ENCODE measurements at regions not wholly inside any gene's neighbourhood (a gene's known extent, or its start where the extent isn't known, plus 50 kb on each side); places are given as distances from the start of the nearest gene placed in this dataset.

- TF ChIP-seq, protein P1, sequence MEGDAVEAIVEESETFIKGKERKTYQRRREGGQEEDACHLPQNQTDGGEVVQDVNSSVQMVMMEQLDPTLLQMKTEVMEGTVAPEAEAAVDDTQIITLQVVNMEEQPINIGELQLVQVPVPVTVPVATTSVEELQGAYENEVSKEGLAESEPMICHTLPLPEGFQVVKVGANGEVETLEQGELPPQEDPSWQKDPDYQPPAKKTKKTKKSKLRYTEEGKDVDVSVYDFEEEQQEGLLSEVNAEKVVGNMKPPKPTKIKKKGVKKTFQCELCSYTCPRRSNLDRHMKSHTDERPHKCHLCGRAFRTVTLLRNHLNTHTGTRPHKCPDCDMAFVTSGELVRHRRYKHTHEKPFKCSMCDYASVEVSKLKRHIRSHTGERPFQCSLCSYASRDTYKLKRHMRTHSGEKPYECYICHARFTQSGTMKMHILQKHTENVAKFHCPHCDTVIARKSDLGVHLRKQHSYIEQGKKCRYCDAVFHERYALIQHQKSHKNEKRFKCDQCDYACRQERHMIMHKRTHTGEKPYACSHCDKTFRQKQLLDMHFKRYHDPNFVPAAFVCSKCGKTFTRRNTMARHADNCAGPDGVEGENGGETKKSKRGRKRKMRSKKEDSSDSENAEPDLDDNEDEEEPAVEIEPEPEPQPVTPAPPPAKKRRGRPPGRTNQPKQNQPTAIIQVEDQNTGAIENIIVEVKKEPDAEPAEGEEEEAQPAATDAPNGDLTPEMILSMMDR (IDR thresholded peaks at IDR 0.05; ENCODE audit: insufficient read depth, low read depth, low read length) = no peak
- no peak for TF ChIP-seq EZH2 (IDR thresholded peaks at IDR 0.05; ENCODE audit: insufficient read depth, low read length)
Observed at GRCh38 chr2:108101481-108101880, 115.2 kb downstream of the SLC5A7 start.
